Skeletal muscle cell (primary cell): ENCODE measurements at regions not wholly inside any gene's neighbourhood (a gene's known extent, or its start where the extent isn't known, plus 50 kb on each side); places are given as distances from the start of the nearest gene placed in this dataset.
"Not testable (repeated sequence)": the region's sequence is repeated elsewhere in the genome, so short reads cannot be mapped to it uniquely, and the experiment has no call there.

Experiments
- DNase-seq: peaks from one replicate; pipeline ENCODE4 v3.0.0-alpha.2; 2010; ENCODE audit warnings: low read depth
- H3K4me3 ChIP-seq: 2 replicates; pipeline ENCODE4 v1.5.1; 2011; ENCODE audit warnings: low read depth, mild to moderate bottlenecking, control low read depth, low read length, moderate library complexity

DNA sequence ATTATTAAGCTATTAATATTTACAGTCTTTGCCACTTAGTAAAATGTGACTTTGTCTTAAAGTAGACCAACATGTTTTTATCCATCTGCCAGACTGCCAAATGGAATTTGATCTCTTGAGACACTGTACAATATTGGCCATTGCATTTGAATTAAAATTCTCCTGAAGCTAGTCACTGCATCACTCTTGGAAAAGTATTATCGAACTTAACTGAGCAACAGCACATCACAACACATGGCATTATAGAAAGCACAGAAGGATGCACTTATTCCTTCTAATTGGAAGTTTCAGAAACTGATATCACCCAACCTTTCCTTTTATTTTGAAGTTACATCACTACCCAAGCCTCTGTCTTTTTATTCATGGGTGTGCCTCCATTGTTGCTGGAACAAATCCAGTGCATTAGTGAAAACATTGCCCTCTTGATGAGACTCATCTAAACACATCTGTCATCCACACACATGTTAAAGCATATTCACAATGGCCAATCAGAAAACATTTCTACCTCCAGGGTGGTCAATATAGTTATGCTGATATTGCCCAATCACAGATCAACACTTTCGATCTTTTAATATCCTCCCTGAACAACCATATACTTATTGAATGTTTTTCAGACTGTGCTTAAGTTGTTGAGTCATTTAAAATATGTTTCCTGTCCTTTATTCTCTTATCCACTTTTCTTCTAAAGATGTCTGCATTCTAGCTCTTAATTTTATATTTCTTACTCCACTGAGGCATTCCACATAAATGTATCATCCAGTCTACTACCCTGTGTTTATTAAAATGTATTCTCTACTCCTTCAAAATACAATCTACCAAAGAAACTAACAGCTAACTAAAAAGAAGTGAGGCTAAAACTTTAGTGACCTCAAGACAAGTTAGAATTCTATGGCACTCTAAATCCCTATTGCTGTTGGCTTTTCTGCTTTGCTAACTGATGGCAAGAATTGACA lies 535.0 kb downstream of the RFPL4B start:
- H3K4me3 ChIP-seq = no peak overlapping the region
- DNase-seq = no peak

DNA sequence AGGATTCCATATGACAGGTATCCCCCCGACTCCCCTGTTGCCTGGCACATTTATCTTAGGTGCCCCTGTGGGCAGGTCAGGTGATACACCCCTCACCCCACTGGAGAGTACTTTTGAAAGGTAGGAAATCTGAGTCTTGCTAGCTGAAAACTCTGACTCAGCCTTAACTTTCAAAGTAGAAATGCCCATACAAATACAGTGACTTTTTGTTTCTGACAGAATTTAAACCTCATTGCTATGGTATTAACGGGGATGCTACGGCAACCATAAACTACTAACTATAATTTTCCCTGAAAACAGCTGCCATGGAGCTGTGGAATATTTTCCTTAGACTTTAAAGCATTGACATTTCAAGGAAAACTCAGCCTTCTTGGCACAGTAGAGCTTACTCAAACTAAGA lies 536.0 kb downstream of the RFPL4B start:
- H3K4me3 ChIP-seq = no peak overlapping the region
- DNase-seq = no peak

DNA sequence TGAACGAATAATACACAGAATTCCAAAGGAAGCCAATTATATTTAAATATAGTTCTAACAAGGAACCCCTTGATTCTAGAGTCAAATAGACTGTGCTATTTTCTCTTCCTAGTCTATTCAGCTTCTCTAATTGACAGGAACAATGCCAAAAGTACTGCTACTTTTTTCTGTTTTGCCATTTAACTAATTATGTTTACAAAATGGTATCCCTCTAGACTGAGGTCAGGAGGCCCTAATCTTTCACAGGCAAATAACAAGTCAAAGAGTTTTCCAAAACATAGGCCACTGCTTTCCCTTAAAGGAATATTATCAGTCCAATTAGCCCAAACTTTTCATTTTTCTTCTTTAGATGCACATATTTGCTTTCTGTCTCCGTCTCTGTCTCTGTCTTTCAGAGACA lies 539.3 kb downstream of the RFPL4B start:
- H3K4me3 ChIP-seq = no peak overlapping the region
- no peak for DNase-seq

DNA sequence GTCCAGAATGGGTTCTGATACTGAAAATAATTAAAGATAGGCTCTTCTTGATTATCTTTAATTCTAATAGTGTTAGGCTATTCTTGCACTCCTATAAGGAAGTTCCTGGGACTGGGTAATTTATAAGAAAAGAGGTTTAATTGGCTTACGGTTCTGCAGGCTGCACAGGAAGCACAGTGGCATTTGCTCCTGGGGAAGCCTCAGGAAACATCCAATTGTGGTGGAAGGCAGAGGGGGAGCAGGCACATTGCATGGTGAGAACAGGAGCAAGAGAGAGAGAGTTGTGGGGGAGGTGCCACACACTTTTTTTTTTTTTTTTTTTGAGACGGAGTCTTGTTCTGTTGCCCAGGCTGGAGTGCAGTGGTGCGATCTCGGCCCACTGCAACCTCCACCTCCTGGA lies 540.3 kb downstream of the RFPL4B start:
- H3K4me3 ChIP-seq, DNase-seq: not testable (repeated sequence)

- H3K4me3 ChIP-seq = no peak overlapping the region
- no peak for DNase-seq
Observed at GRCh38 chr6:112899541-112899940, 552.4 kb downstream of the RFPL4B start.

GRCh38 chr6:112903361-112903760 lies 556.2 kb downstream of the RFPL4B start:
- DNase-seq = no peak
- no peak overlapping the region for H3K4me3 ChIP-seq

DNA sequence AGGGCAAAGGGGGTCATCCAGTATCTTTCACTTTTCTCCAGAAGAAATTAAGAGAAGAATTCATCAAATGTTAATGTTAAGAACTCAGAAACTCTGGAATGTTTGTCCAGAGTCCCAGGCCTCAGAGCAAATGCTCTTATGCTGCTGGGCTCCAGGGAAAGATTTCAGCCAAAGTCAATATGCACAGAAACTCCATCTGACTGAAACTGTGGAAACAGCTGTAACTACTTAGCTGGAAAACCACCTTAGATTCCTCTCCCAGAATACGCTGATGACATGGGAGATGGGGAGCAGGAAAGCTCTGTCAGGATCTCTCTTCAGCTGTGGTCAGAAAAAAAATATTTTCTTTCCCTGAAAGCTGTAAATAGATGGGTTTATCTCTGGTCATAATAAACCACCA lies 559.6 kb downstream of the RFPL4B start:
- DNase-seq = peak; percentile 91
- no peak overlapping the region for H3K4me3 ChIP-seq

- DNase-seq = no peak
- H3K4me3 ChIP-seq = no peak overlapping the region
Observed at GRCh38 chr6:112909781-112910180, 562.7 kb downstream of the RFPL4B start.

- no peak overlapping the region for H3K4me3 ChIP-seq
Observed at GRCh38 chr6:112910256-112910655, 563.1 kb downstream of the RFPL4B start.

GRCh38 chr6:112911959-112912358 lies 564.8 kb downstream of the RFPL4B start:
- DNase-seq = no peak
- no peak overlapping the region for H3K4me3 ChIP-seq

More at GRCh38 chr6:112910256-112910655, 563.1 kb downstream of the RFPL4B start:
- no peak for DNase-seq

- DNase-seq = peak; percentile 21
- H3K4me3 ChIP-seq = no peak overlapping the region
Observed at GRCh38 chr6:112912416-112913101, 565.4 kb downstream of the RFPL4B start.

GRCh38 chr6:112919744-112920143 lies 572.6 kb downstream of the RFPL4B start:
- not testable (repeated sequence) for DNase-seq

DNA sequence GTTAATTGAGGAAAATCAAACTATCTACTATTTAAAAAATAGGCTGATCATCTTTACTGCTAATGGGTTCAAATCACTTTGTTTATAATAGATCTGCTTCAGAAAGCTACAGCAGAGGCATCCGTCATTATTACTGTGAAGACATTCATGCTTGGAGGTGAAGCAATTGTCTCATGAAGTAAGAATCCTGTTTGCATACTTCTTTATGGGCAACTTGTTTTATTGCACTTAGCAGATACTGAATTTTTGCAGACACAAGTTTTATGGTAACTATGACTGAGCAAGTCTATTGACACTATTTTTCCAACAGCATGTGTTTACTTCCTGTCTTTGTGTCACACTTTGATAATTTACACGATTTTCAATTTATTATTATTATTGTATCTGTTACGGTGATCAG lies 573.9 kb downstream of the RFPL4B start:
- DNase-seq = no peak
- H3K4me3 ChIP-seq = no peak overlapping the region

More at GRCh38 chr6:112919744-112920143, 572.6 kb downstream of the RFPL4B start:
- H3K4me3 ChIP-seq = not testable (repeated sequence)

- no peak for DNase-seq
Observed at GRCh38 chr6:112923940-112924587, 576.9 kb downstream of the RFPL4B start.

DNA sequence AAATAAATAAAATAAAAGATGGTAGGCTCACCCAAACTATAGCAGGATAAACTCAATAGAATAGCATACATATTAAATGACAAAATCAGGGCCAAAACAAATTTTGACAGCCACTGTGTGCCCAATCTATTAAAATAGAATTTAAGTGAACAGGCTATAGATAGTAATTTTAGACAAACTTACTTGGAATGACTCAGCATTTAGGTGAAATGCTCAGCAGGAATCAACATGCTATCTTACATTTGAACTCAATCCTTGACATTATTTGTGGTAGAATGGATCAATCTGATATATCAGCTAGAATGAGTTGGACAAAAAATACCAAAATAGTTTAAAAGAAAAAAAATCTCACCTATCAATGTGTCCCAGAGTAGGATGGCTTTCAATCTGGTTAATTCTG lies 578.6 kb downstream of the RFPL4B start:
- DNase-seq = no peak
- H3K4me3 ChIP-seq = no peak overlapping the region

More at GRCh38 chr6:112923940-112924587, 576.9 kb downstream of the RFPL4B start:
- H3K4me3 ChIP-seq = no peak overlapping the region

DNA sequence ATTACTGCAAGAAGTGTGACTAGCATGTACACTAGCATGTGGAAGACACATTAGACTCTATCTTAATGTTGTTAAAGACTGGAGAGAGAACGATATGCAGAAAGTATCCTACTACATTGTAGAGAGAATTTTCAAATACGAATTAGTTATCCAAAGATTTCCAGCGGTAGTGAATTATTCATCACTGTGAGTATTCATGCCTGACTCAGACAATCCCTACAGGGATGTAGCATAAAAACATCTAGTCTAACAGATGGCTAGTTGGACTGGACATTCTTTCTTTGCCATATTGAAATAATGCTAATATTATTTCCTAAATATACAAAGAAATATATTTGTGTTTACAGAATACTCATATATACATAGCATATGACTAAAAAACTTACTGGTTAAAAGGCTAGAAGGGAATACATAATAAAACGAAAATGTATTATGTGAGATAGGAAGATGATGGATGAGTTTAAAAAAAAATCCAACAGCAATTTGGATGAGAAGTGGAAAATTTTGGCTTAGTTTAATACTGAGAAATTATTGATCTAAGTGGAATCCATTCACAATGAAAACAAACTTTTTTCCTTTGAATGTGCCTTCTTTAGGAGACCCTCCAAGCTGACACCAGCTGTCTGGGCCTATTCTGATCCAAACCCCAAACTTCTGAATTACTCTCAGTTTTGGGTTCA lies 580.7 kb downstream of the RFPL4B start:
- no peak for DNase-seq

DNA sequence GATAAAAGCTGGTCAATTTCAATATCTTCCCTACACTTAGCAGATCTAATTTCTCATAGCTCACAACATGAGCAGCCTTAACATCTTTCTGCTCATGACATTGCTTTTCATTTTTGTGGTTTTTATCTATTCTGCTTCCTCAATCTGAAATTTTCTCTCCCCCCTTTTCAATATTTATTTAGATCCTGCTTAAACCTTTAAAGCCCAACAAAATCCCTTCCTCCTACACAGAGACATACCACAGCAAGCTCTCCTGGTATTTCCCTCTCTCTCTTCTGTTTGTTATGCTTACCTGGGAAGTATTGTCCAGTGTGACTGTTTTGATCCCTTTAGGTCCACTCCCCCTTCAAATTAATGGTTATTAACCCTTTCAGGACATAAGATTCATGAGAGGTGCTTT lies 582.5 kb downstream of the RFPL4B start:
- no peak overlapping the region for H3K4me3 ChIP-seq
- no peak for DNase-seq

More for the DNA sequence above, 580.7 kb downstream of the RFPL4B start:
- no peak overlapping the region for H3K4me3 ChIP-seq

DNA sequence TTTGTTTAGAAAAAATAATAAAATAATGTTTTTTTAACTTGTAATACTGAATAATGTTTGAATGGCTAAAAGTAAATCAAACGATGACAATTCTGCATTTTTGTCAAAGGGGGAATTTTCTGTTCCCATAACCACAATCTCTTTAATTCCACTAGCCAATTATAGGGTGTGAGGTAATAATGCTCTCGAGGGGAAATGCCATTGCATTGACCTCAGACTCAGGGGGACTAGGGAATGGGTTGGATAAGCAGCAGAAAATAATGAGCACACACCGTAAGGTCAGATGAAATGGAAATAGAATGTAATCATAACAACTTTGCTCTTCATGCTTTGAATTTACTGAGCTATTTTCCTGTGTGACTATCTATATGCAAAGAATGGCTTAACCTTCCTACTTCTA lies 584.7 kb downstream of the RFPL4B start:
- DNase-seq = peak; percentile 39
- H3K4me3 ChIP-seq = no peak overlapping the region

DNA sequence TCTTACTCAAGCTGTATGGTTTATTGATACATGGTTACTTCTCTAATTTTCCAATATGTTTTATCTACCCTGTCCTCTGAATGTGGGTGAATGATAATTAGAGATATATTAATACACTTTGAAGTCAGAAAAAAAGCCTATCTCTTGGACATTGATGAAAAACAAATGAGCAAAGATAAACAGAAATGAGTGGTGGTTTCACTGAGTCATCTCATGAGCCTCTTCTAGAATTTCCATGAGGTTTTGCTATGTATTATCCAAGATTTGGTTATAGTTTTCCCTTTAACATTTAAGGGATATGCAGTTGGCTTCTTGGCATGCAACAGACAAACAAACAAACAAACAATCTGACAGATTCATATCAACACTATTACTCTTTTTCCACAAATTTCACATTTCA lies 586.8 kb downstream of the RFPL4B start:
- no peak overlapping the region for H3K4me3 ChIP-seq
- DNase-seq = no peak
